Tibial artery (tissue), 4 donors: ENCODE measurements at regions not wholly inside any gene's neighbourhood (a gene's known extent, or its start where the extent isn't known, plus 50 kb on each side); places are given as distances from the start of the nearest gene placed in this dataset.

Experiments
- DNase-seq, 2 donors: peaks; one replicate each; pipeline ENCODE4 v3.0.0-alpha.2; 2019
- H3K27ac ChIP-seq, 2 donors: fragments of 200-600 bp; sonication (generic) in 1 of 2; 1 replicate in 1 of 2; 2 replicates in 1 of 2; pipeline ENCODE4 v1.5.1; 2018 to 2019; ENCODE audit warnings: mild to moderate bottlenecking in 1 of 2
- H3K27me3 ChIP-seq, 2 donors: fragments of 200-600 bp; sonication (generic) in 1 of 2; one replicate each; pipeline versions ENCODE4 v1.5.1 to v1.6.0; 2016 to 2019
- H3K36me3 ChIP-seq, 3 donors: fragments of 200-600 bp; sonication (generic) in 2 of 3; one replicate each; pipeline ENCODE4 v1.5.1; 2016 to 2019; ENCODE audit warnings: mild to moderate bottlenecking in 2 of 3
- H3K4me1 ChIP-seq, 4 donors: fragments of 200-600 bp; sonication (generic) in 2 of 4; 1 replicate in 3 of 4; 2 replicates in 1 of 4; pipeline ENCODE4 v1.5.1; 2016 to 2019
- H3K4me3 ChIP-seq, 2 donors: fragments of 200-600 bp; sonication (generic) in 1 of 2; 1 replicate in 1 of 2; 2 replicates in 1 of 2; pipeline ENCODE4 v1.5.1; 2018 to 2019; ENCODE audit warnings: mild to moderate bottlenecking in 2 of 2
- H3K9me3 ChIP-seq, 3 donors: fragments of 200-600 bp; sonication (generic) in 1 of 3; one replicate each; pipeline ENCODE4 v1.5.1; 2016 to 2019
- CTCF ChIP-seq, 2 experiments: fragments of 200-600 bp in 1 of 2; fragments of 450-650 bp in 1 of 2; IDR thresholded peaks; one replicate each; pipeline ENCODE4 v1.5.1; 2017 to 2019; ENCODE audit warnings: antibody characterized with exemption in 2 of 2, mild to moderate bottlenecking in 1 of 2, moderate library complexity in 1 of 2
- intact Hi-C: fragments of 100-400 bp; cut with DNase I; formaldehyde crosslinking; loops from one replicate; pipeline ENCODE4 v1.15.0; 2023; ENCODE audit warnings: low total_unique reads

DNA sequence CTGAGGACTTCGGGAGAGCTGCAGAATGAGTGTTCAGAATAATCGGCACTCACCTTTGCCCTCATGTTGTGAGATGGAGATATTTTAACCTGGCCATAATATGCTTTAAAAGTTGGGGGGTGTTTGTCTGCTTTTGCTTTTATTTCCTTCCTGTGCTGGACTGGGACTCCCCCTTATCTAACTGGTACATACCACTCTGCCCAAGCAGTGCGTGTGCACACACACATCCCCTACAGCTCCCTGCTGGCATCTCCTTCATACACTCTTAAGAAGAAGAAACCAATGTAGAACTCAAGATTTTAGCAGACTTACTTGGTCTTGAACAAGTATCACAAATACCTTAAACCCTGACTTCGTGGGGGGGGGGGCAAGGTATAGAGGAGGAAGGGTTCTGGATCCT, 146.2 kb upstream of the DMRT1 start:
- no peak for TF ChIP-seq CTCF (IDR thresholded peaks at IDR 0.05)
- Histone ChIP-seq H3K27me3 (no peaks in the 10 kb centered on the region), H3K4me1 (peaks cover 0 to 91% (median 75%) of the 10 kb centered on the region in 4 donors), H3K27ac (peak overlapping the region; percentile 82 to 87), H3K9me3 (no peaks in the 10 kb centered on the region), H3K36me3 (no peaks in the 10 kb centered on the region), H3K4me3 (peak overlapping the region; percentile 43 to 46)
- intact Hi-C loops: no loop called here
- DNase-seq: no peak

DNA sequence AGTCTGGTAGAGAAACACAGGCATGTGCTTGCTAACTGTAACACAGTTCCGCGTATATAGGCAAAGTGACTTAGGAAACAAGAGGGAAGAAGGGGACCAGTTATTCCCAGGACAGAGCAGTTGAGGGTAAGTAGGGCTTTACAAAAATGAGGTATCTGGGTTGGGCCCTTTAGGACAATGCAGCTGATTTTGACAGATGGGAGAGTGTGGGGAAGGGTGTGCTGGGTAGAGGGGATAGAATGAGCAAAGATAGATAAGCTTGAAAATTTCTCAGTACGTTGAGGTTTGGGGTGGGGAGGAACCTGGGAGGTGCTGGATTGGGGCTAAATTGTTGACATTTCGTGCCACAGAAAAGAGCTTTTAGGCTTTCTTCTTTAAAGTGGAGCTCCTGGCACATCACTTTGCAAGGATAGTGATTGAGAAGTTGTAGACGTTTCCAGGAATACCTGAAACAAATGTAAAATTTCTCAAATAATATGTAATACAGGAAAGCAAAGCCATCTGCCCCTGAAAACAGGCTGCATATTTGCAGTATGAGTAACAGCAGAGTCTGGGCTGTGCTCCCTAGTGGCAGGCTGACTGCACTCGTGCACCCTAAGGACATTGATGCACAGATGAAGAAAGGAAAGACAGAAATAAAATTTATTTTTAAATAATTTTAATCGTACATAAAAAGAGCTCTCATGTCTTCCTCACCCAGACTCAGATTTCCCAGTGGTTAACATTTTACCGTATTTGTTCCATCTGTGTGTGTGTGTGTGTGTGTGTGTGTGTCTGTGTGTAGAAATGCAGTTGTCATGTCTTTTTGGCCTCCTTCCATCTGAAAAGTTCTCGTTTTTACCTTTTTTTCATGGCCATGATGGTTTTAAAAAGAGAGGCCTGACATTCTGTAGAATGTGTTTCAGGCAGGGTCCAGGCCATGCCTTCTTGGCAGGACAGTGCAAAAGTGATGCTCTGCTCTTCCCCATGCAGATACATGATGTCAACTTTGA, 144.9 kb upstream of the DMRT1 start:
- intact Hi-C loops: no loop called here
- H3K9me3 ChIP-seq: no peaks in the 10 kb centered on the region
- peaks cover 0 to 91% (median 71%) of the 10 kb centered on the region in 4 donors for H3K4me1 ChIP-seq
- H3K27ac ChIP-seq: peak overlapping the region; percentile 82 to 87
- no peaks in the 10 kb centered on the region for H3K36me3 ChIP-seq
- peak; percentile 69 to 81 for DNase-seq
- H3K4me3 ChIP-seq: peak overlapping the region; percentile 14 to 43
- no peaks in the 10 kb centered on the region for H3K27me3 ChIP-seq
- peak in 1 of 2 experiments; percentile 27 for TF ChIP-seq CTCF (IDR thresholded peaks at IDR 0.05)

DNA sequence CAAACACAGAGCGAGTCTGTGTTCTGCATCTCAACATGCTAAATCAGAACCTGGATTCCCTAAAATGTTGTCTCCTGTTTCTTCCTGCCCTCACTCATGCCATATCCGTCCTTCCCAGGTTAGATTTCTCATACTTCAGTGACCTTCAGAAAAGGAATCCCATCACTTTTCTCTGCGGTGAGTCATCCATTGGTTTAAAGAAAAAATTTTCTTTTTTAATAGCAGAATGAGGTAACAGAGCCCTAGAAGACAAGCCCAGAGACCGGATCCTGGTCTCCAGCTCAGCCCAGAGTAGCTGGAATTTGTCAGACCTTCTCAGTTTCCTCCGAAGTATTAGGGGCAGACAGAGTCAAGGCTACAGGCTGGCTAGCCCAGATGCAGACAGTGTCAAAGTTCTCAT, 143.2 kb upstream of the DMRT1 start:
- Histone ChIP-seq H3K4me3 (no peak overlapping the region), H3K27ac (peak overlapping the region; percentile 82 to 87), H3K9me3 (no peaks in the 10 kb centered on the region), H3K36me3 (peaks cover 0 to 4% (median 0%) of the 10 kb centered on the region in 3 donors), H3K27me3 (no peaks in the 10 kb centered on the region), H3K4me1 (peaks cover 0 to 91% (median 60%) of the 10 kb centered on the region in 4 donors)
- no peak for DNase-seq
- intact Hi-C loops: no loop called here
- TF ChIP-seq CTCF (IDR thresholded peaks at IDR 0.05): no peak

DNA sequence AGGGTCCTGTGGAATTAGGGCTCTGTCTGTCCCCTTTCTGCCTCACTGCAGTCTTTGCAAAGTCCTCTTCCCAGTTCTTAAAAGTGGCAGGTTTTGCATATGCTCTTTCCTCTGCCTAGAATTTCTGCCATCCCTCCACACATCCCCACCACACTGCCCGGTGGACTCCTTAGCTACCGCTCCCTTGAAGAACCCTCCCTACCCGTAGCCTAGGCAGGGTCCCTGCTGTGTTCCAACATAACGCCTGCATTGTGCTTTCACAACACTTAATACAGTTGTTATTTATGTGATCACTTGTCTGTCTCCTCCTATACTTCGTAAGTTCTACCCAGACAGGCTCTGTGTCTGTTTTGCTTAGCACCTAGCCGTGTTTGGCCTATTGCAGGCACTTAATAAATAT, 142.5 kb upstream of the DMRT1 start:
- no peak overlapping the region for H3K4me3 ChIP-seq
- H3K27me3 ChIP-seq: no peaks in the 10 kb centered on the region
- H3K9me3 ChIP-seq: no peaks in the 10 kb centered on the region
- no peak for TF ChIP-seq CTCF (IDR thresholded peaks at IDR 0.05)
- peaks cover 0 to 4% (median 0%) of the 10 kb centered on the region in 3 donors for H3K36me3 ChIP-seq
- H3K4me1 ChIP-seq: peaks cover 0 to 98% (median 66%) of the 10 kb centered on the region in 4 donors
- peak overlapping the region; percentile 82 to 87 for H3K27ac ChIP-seq
- intact Hi-C loops: no loop called here
- DNase-seq: no peak

DNA sequence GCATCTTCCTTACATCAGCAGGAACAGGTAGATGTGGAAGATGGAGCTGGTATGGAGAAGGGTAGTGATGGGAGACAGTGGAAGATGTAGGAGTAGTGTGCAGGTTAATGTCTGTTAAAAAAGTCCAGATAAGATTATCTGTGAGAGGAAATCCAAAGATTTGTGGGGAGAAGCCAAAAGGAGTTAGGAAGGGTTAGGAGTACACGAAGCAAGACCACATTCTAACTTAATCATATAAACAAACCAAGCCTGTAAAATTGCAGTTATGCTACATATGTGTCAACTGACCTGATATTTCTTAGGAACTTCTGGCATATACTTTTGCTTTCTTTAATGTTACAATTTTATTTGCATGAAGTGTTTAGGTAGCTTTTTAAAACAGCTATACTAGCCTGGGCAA, 142.1 kb upstream of the DMRT1 start:
- Histone ChIP-seq H3K27ac (peak overlapping the region; percentile 82 to 87), H3K36me3 (peaks cover 0 to 4% (median 0%) of the 10 kb centered on the region in 3 donors), H3K9me3 (no peaks in the 10 kb centered on the region), H3K4me1 (peaks cover 0 to 98% (median 65%) of the 10 kb centered on the region in 4 donors), H3K27me3 (no peaks in the 10 kb centered on the region), H3K4me3 (no peak overlapping the region)
- no peak for TF ChIP-seq CTCF (IDR thresholded peaks at IDR 0.05)
- DNase-seq: no peak
- intact Hi-C loops: no loop called here
